AG04449 (cell line): ENCODE measurements at regions not wholly inside any gene's neighbourhood (a gene's known extent, or its start where the extent isn't known, plus 50 kb on each side); places are given as distances from the start of the nearest gene placed in this dataset.

Experiments used
- CTCF ChIA-PET: fragments of 350-600 bp; formaldehyde crosslinking; extraction: SDS; loops from one replicate; lab custom pipeline; 2021; ENCODE audit warnings: antibody characterized with exemption; lab: Yijun Ruan, JAX
- POLR2A ChIA-PET: fragments of 400-600, 350-600 bp; formaldehyde crosslinking; extraction: SDS; loops from one replicate; lab custom pipeline; 2020; ENCODE audit warnings: antibody characterized with exemption, inconsistent platforms; lab: Yijun Ruan, JAX
- DNase-seq: peaks from one replicate; pipeline ENCODE4 v3.0.0-alpha.2; 2010; ENCODE audit warnings: low read depth, low spot score
- H3K4me3 ChIP-seq: 2 replicates; pipeline ENCODE4 v1.5.1; 2011; ENCODE audit warnings: low read depth, mild to moderate bottlenecking, control low read depth, low read length
- TF ChIP-seq, protein P1 (sequence below): IDR thresholded peaks from one replicate; pipeline ENCODE4 v1.5.1; 2011; ENCODE audit warnings: mild to moderate bottlenecking, moderate library complexity, low read length, control low read depth, inconsistent platforms; ENCODE audit not compliant: insufficient read depth; ENCODE audit errors: missing control alignments

DNA sequence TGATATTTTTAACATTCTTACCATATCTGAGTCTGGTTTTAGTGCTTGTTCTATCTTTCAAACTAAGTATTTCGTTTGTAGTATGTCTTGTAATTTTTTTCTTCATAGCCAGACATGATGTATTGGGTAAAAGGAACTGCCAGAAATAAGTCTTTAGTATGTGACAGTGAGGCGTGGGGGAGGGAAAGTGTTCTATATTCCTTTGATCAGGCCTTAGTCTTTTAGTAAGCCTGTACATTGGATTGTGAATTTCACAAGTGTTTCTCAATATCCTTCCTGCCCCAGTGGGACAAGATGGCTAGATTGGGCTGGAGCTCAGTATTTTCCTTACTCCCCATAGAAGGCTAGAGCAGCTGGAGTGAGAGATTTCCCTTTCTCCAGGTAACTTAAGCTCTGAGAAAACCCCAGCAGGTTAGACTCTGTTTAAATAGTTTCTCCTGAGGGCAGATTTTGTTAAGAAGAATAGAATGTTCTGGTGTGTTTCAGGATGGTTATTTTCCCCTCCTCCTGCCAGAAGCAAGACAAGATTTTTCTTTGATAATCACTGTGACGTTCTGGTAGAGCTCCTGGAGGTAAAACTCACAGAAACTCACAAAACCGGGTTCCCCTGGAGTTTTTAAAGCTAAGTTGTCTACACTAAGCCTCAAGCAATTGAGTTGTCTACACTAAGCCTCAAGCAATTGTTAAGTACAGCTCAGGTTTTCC lies 140.7 kb upstream of the ARPP21 start:
- TF ChIP-seq, protein P1, sequence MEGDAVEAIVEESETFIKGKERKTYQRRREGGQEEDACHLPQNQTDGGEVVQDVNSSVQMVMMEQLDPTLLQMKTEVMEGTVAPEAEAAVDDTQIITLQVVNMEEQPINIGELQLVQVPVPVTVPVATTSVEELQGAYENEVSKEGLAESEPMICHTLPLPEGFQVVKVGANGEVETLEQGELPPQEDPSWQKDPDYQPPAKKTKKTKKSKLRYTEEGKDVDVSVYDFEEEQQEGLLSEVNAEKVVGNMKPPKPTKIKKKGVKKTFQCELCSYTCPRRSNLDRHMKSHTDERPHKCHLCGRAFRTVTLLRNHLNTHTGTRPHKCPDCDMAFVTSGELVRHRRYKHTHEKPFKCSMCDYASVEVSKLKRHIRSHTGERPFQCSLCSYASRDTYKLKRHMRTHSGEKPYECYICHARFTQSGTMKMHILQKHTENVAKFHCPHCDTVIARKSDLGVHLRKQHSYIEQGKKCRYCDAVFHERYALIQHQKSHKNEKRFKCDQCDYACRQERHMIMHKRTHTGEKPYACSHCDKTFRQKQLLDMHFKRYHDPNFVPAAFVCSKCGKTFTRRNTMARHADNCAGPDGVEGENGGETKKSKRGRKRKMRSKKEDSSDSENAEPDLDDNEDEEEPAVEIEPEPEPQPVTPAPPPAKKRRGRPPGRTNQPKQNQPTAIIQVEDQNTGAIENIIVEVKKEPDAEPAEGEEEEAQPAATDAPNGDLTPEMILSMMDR: no peak
- POLR2A ChIA-PET: no interaction called here
- CTCF ChIA-PET: no interaction called here
- H3K4me3 ChIP-seq: no peak overlapping the region
- DNase-seq: no peak

DNA sequence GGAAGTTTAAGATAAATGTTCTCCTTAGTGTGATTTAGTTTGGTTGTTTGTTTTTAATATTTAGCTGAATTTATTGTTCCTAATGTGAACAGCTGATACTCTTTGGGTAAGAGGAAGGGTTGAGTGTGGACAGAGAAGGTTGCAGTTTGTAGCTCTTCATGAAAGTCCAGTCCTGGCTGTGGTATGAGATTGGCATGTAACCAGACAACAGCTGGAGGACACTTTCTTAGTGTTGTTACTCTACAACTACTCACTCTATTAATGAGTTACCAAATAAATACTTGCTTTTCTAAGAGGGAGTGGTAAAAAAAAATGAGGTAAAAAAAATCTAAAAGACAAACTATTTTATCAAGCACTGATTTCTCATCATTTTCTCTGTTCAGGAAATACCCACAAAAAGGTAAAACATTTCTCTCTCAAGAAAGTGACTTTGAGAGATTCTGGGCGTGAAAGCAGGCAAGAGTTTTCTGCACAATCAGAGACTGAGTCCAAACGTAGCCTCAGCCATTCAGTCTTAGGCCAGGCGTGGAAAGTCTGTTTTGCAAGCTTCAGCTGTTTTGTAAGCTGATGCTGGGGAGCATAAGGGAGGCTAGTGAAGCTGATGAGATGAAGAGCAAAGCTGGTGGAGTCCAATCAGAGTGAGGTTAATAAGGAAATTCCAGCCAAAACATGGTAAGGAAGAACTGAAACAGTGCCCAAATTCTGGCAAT lies 138.5 kb upstream of the ARPP21 start:
- no peak for DNase-seq
- POLR2A ChIA-PET: no interaction called here
- CTCF ChIA-PET: no interaction called here
- H3K4me3 ChIP-seq: no peak overlapping the region
- TF ChIP-seq, protein P1: no peak

DNA sequence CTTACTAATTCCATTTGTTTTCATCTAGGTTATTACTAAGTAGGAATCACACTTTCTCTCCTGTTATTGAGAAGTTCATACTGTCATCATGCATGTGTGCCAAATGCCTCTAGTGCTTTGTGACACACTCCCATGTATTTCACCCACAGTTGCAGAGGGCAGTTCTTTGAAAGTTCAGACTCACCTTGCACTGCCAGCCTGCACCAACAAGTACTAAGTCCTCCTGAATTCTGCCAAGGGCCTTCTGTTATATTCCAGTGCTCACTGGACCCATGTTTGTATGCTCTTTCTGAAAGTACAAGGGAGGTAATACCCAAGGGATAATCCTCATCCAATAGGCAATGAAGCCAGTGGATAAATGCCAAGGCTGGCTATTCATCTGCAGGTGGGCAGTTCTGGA lies 136.6 kb upstream of the ARPP21 start:
- POLR2A ChIA-PET: no interaction called here
- CTCF ChIA-PET: no interaction called here
- H3K4me3 ChIP-seq: no peak overlapping the region
- TF ChIP-seq, protein P1: no peak
- DNase-seq: no peak

DNA sequence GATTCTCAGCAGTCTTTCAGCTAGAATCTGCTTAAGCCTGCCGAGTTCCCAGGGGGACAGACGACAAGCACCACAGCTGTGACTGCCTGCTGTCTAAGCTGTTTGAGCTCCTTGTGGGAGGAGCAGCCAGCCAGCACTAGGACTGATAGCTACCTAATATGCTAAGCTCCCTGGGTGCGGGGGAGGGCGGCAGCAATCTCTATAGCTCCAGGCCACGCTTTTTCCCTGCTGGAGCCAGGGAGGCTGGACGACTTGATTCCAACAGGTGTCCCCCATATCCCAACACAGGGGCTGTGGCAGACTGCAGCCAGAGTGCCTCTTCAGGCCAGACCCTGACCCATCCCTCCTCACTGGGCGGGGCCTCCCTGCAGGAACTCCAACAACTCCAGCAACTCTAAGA lies 134.1 kb upstream of the ARPP21 start:
- ChIA-PET POLR2A (no interaction called here), CTCF (no interaction called here)
- DNase-seq: no peak
- H3K4me3 ChIP-seq: no peak overlapping the region
- TF ChIP-seq, protein P1: no peak

DNA sequence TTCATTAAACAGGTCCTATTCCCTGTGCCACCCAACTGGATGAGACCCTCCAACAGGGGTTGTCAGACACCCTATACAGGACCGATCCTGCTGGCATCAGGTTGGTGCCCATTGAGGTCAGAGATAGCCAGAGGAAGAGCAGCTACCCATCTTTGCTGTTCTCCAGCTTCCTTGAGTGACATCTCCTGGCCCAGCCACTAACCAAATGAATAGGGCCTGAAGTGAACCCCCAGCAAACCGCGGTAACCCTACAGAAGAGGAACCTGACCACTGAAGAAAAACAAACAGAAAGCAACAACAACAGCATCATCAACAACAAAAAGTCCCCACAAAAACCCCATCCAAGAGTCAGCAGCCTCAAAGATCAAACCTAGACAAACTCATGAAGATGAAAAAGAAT lies 133.6 kb upstream of the ARPP21 start:
- TF ChIP-seq, protein P1: no peak
- DNase-seq: no peak
- CTCF ChIA-PET: no interaction called here
- POLR2A ChIA-PET: no interaction called here
- H3K4me3 ChIP-seq: no peak overlapping the region

DNA sequence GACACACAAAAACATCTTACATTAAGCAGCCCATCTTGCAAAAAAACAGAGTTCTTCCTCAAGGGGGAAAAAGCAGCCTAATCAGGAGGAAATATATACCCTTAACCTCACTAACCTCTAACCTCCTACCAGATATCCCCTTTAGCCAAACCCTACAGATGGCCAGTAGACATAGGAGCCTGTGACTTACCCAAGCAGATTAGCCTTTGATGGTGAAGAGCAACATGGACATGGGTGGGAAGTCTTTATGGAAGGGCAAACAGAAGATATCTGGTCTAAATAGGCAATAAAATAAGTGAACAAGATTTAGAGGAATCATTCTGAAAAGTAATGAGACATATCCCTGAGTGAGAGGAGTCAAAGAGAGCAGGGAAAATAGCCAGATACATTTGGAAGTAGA lies 119.4 kb upstream of the ARPP21 start:
- TF ChIP-seq, protein P1: no peak
- DNase-seq: no peak
- no peak overlapping the region for H3K4me3 ChIP-seq
- POLR2A ChIA-PET: no interaction called here
- CTCF ChIA-PET: no interaction called here
